GM18861 (cell line): ENCODE measurements at regions not wholly inside any gene's neighbourhood (a gene's known extent, or its start where the extent isn't known, plus 50 kb on each side); places are given as distances from the start of the nearest gene placed in this dataset.

Source experiments
- ATAC-seq: cut with Tn5 transposase; IDR thresholded peaks from one replicate; pipeline ENCODE4 v1.9.1; 2021; ENCODE audit not compliant: unreplicated experiment

- ATAC-seq = no peak
Observed at GRCh38 chr15:70291305-70292075, 193.8 kb upstream of the TLE3 start.

- ATAC-seq = no peak
Observed at GRCh38 chr15:70290708-70291107, 193.0 kb upstream of the TLE3 start.

GRCh38 chr15:70289191-70289955, 191.7 kb upstream of the TLE3 start:
- ATAC-seq = no peak

GRCh38 chr15:70286113-70286806, 188.5 kb upstream of the TLE3 start:
- no peak for ATAC-seq

GRCh38 chr15:70284438-70285214, 186.9 kb upstream of the TLE3 start:
- no peak for ATAC-seq

- no peak for ATAC-seq
Observed at GRCh38 chr15:70283511-70283910, 185.8 kb upstream of the TLE3 start.

GRCh38 chr15:70281811-70282307, 184.1 kb upstream of the TLE3 start:
- peak; percentile 51 for ATAC-seq

GRCh38 chr15:70281261-70281810, 183.6 kb upstream of the TLE3 start:
- no peak for ATAC-seq

GRCh38 chr15:70280781-70281180, 183.1 kb upstream of the TLE3 start:
- no peak for ATAC-seq

- no peak for ATAC-seq
Observed at GRCh38 chr15:70279096-70279495, 181.4 kb upstream of the TLE3 start.

- no peak for ATAC-seq
Observed at GRCh38 chr15:70278644-70279043, 180.9 kb upstream of the TLE3 start.

- no peak for ATAC-seq
Observed at GRCh38 chr15:70277556-70277955, 179.8 kb upstream of the TLE3 start.

GRCh38 chr15:70276401-70276800, 178.7 kb upstream of the TLE3 start:
- ATAC-seq = no peak

GRCh38 chr15:70275461-70276138, 177.9 kb upstream of the TLE3 start:
- ATAC-seq = no peak

- no peak for ATAC-seq
Observed at GRCh38 chr15:70274908-70275307, 177.2 kb upstream of the TLE3 start.

GRCh38 chr15:70274255-70274880, 176.7 kb upstream of the TLE3 start:
- no peak for ATAC-seq

- ATAC-seq = no peak
Observed at GRCh38 chr15:70273808-70274207, 176.1 kb upstream of the TLE3 start.

- ATAC-seq = no peak
Observed at GRCh38 chr15:70272565-70273355, 175.0 kb upstream of the TLE3 start.
